Fibroblast of lung (primary cell): ENCODE measurements at regions not wholly inside any gene's neighbourhood (a gene's known extent, or its start where the extent isn't known, plus 50 kb on each side); places are given as distances from the start of the nearest gene placed in this dataset.

Experiments used
- EZH2 ChIP-seq: IDR thresholded peaks from 2 replicates; pipeline ENCODE4 v1.5.1; 2012; ENCODE audit warnings: low read length, control low read depth, mild to moderate bottlenecking; ENCODE audit errors: missing control alignments
- TF ChIP-seq, protein P1 (sequence below), 2 donors: IDR thresholded peaks in 1 of 2; conservative IDR thresholded peaks in 1 of 2; 1 replicate in 1 of 2; 2 replicates in 1 of 2; pipeline ENCODE4 v1.5.1; 2011 to 2012; ENCODE audit warnings: low read length in 2 of 2, control low read depth in 1 of 2, inconsistent platforms in 1 of 2, low read depth in 1 of 2, mild to moderate bottlenecking in 1 of 2

DNA sequence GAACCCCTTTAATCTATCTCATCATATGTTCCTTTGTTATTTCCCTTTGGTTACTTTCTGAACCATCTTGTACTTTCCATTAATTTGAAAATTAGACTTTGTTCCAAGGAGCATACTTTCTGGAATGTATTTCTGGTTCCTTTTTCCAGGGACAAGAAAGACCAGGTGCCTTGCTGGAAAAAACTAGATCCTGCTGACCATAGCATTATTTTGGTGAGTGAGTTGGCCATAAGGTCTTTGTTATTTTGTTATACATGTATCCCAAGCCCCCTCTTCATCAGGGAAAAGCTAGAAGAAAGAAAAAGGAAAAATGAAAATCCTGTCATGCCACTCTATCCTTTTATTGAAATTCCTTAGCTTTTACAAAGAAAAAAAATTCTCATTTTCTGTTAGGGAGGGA, 228.1 kb upstream of the TFPI start:
- TF ChIP-seq, protein P1, sequence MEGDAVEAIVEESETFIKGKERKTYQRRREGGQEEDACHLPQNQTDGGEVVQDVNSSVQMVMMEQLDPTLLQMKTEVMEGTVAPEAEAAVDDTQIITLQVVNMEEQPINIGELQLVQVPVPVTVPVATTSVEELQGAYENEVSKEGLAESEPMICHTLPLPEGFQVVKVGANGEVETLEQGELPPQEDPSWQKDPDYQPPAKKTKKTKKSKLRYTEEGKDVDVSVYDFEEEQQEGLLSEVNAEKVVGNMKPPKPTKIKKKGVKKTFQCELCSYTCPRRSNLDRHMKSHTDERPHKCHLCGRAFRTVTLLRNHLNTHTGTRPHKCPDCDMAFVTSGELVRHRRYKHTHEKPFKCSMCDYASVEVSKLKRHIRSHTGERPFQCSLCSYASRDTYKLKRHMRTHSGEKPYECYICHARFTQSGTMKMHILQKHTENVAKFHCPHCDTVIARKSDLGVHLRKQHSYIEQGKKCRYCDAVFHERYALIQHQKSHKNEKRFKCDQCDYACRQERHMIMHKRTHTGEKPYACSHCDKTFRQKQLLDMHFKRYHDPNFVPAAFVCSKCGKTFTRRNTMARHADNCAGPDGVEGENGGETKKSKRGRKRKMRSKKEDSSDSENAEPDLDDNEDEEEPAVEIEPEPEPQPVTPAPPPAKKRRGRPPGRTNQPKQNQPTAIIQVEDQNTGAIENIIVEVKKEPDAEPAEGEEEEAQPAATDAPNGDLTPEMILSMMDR (conservative IDR thresholded peaks at IDR 0.05 in 1 of 2, IDR thresholded peaks at IDR 0.05 in 1 of 2; ENCODE audit: low read depth in 1 of 2, low read length in 2 of 2) = no peak
- no peak for TF ChIP-seq EZH2
